ENCODE measurements at regions not wholly inside any gene's neighbourhood (a gene's known extent, or its start where the extent isn't known, plus 50 kb on each side); places are given as distances from the start of the nearest gene placed in this dataset.
A peak's percentile ranks its signal among the peaks of the same experiment; 100 is the strongest.

- peaks cover 2 to 9% (median 7%) of the 10 kb centered on the region in 4 donors for H3K4me1 Mint-ChIP-seq
- H3K36me3 Mint-ChIP-seq, result no peaks in the 10 kb centered on the region
- ATAC-seq (no peak), DNase-seq (no peak)
- POLR2A ChIA-PET, result no interaction called here
- H3K27me3 Mint-ChIP-seq, result peaks cover 0 to 3% (median 0%) of the 10 kb centered on the region in 5 donors
- H3K9me3 Mint-ChIP-seq, result peaks cover 0 to 3% (median 0%) of the 10 kb centered on the region in 9 donors
- no peak overlapping the region for H3K27ac Mint-ChIP-seq
- no peak overlapping the region for H3K4me3 Mint-ChIP-seq
Observed at GRCh38 chr16:74104022-74104421, 192.6 kb upstream of the PSMD7 start.

GRCh38 chr16:74101379-74102137 lies 195.1 kb upstream of the PSMD7 start:
- H3K4me3 Mint-ChIP-seq, result no peak overlapping the region
- ATAC-seq (no peak), DNase-seq (no peak)
- POLR2A ChIA-PET, result no interaction called here
- H3K27me3 Mint-ChIP-seq, result peaks cover 0 to 3% (median 0%) of the 10 kb centered on the region in 5 donors
- H3K4me1 Mint-ChIP-seq, result no peaks in the 10 kb centered on the region
- H3K27ac Mint-ChIP-seq, result no peak overlapping the region
- no peaks in the 10 kb centered on the region for H3K36me3 Mint-ChIP-seq
- H3K9me3 Mint-ChIP-seq, result peaks cover 0 to 3% (median 0%) of the 10 kb centered on the region in 9 donors

- peaks cover 0 to 3% (median 0%) of the 10 kb centered on the region in 5 donors for H3K27me3 Mint-ChIP-seq
- no peak overlapping the region for H3K27ac Mint-ChIP-seq
Observed at GRCh38 chr16:74100395-74101326, 196.0 kb upstream of the PSMD7 start.

GRCh38 chr16:74099530-74099929 lies 197.1 kb upstream of the PSMD7 start:
- Mint-ChIP-seq H3K36me3 (no peaks in the 10 kb centered on the region), H3K27ac (peak overlapping the region in 1 of 10 donors; percentile 38), H3K4me1 (no peaks in the 10 kb centered on the region), H3K4me3 (no peak overlapping the region), H3K27me3 (peaks cover 0 to 4% (median 0%) of the 10 kb centered on the region in 5 donors), H3K9me3 (peaks cover 0 to 3% (median 0%) of the 10 kb centered on the region in 9 donors)
- DNase-seq, result no peak
- ATAC-seq, result no peak
- POLR2A ChIA-PET, result no interaction called here

More at GRCh38 chr16:74100395-74101326, 196.0 kb upstream of the PSMD7 start:
- H3K4me3 Mint-ChIP-seq, result no peak overlapping the region
- no peaks in the 10 kb centered on the region for H3K36me3 Mint-ChIP-seq
- ATAC-seq (no peak), DNase-seq (no peak)
- POLR2A ChIA-PET, result no interaction called here
- H3K9me3 Mint-ChIP-seq, result peaks cover 0 to 3% (median 0%) of the 10 kb centered on the region in 9 donors
- H3K4me1 Mint-ChIP-seq, result no peaks in the 10 kb centered on the region

GRCh38 chr16:74094962-74095361 lies 201.7 kb upstream of the PSMD7 start:
- no peak for DNase-seq
- Mint-ChIP-seq H3K27me3 (peaks cover 0 to 4% (median 0%) of the 10 kb centered on the region in 5 donors), H3K9me3 (peaks cover 0 to 2% (median 0%) of the 10 kb centered on the region in 9 donors), H3K4me1 (no peaks in the 10 kb centered on the region), H3K4me3 (no peak overlapping the region), H3K27ac (no peak overlapping the region), H3K36me3 (no peaks in the 10 kb centered on the region)
- ATAC-seq, result no peak
- POLR2A ChIA-PET, result no interaction called here

GRCh38 chr16:74094514-74094913 lies 202.1 kb upstream of the PSMD7 start:
- H3K27me3 Mint-ChIP-seq, result peaks cover 0 to 4% (median 0%) of the 10 kb centered on the region in 5 donors

GRCh38 chr16:74092336-74092735 lies 204.3 kb upstream of the PSMD7 start:
- Mint-ChIP-seq H3K27ac (no peak overlapping the region), H3K4me1 (no peaks in the 10 kb centered on the region), H3K27me3 (peaks cover 0 to 4% (median 0%) of the 10 kb centered on the region in 5 donors), H3K36me3 (no peaks in the 10 kb centered on the region), H3K9me3 (peaks cover 0 to 2% (median 0%) of the 10 kb centered on the region in 9 donors), H3K4me3 (no peak overlapping the region)
- DNase-seq (no peak), ATAC-seq (no peak)
- POLR2A ChIA-PET, result no interaction called here

More at GRCh38 chr16:74094514-74094913, 202.1 kb upstream of the PSMD7 start:
- no peak for DNase-seq
- Mint-ChIP-seq H3K4me1 (no peaks in the 10 kb centered on the region), H3K9me3 (peaks cover 0 to 2% (median 0%) of the 10 kb centered on the region in 9 donors), H3K27ac (no peak overlapping the region), H3K36me3 (no peaks in the 10 kb centered on the region), H3K4me3 (no peak overlapping the region)
- no peak for ATAC-seq
- POLR2A ChIA-PET, result no interaction called here

- peaks cover 0 to 4% (median 0%) of the 10 kb centered on the region in 5 donors for H3K27me3 Mint-ChIP-seq
- H3K27ac Mint-ChIP-seq, result no peak overlapping the region
- H3K36me3 Mint-ChIP-seq, result no peaks in the 10 kb centered on the region
- peaks cover 0 to 2% (median 0%) of the 10 kb centered on the region in 9 donors for H3K9me3 Mint-ChIP-seq
- ATAC-seq (no peak), DNase-seq (no peak)
- H3K4me3 Mint-ChIP-seq, result no peak overlapping the region
- POLR2A ChIA-PET, result no interaction called here
- no peaks in the 10 kb centered on the region for H3K4me1 Mint-ChIP-seq
Observed at GRCh38 chr16:74090871-74091270, 205.7 kb upstream of the PSMD7 start.

- no peaks in the 10 kb centered on the region for H3K4me1 Mint-ChIP-seq
- H3K9me3 Mint-ChIP-seq, result no peaks in the 10 kb centered on the region
- H3K36me3 Mint-ChIP-seq, result no peaks in the 10 kb centered on the region
- no peak overlapping the region for H3K4me3 Mint-ChIP-seq
- peaks cover 0 to 4% (median 0%) of the 10 kb centered on the region in 5 donors for H3K27me3 Mint-ChIP-seq
- no peak for DNase-seq
- no peak overlapping the region for H3K27ac Mint-ChIP-seq
- no peak for ATAC-seq
- POLR2A ChIA-PET, result no interaction called here
Observed at GRCh38 chr16:74083541-74083940, 213.1 kb upstream of the PSMD7 start.

GRCh38 chr16:74080311-74080710 lies 216.3 kb upstream of the PSMD7 start:
- no peaks in the 10 kb centered on the region for H3K4me1 Mint-ChIP-seq
- POLR2A ChIA-PET, result no interaction called here
- H3K27me3 Mint-ChIP-seq, result peaks cover 0 to 6% (median 3%) of the 10 kb centered on the region in 5 donors
- no peak for DNase-seq
- H3K4me3 Mint-ChIP-seq, result no peak overlapping the region
- peaks cover 3 to 9% (median 8%) of the 10 kb centered on the region in 9 donors for H3K9me3 Mint-ChIP-seq
- no peak overlapping the region for H3K27ac Mint-ChIP-seq
- H3K36me3 Mint-ChIP-seq, result peaks cover 0 to 4% (median 4%) of the 10 kb centered on the region in 3 donors
- ATAC-seq, result no peak

GRCh38 chr16:74079232-74079586 lies 217.4 kb upstream of the PSMD7 start:
- peaks cover 0 to 9% (median 0%) of the 10 kb centered on the region in 5 donors for H3K27me3 Mint-ChIP-seq
- H3K4me1 Mint-ChIP-seq, result no peaks in the 10 kb centered on the region

GRCh38 chr16:74078511-74079231 lies 217.9 kb upstream of the PSMD7 start:
- DNase-seq (no peak), ATAC-seq (no peak)
- POLR2A ChIA-PET, result no interaction called here
- no peaks in the 10 kb centered on the region for H3K4me1 Mint-ChIP-seq
- peaks cover 0 to 9% (median 0%) of the 10 kb centered on the region in 5 donors for H3K27me3 Mint-ChIP-seq
- H3K4me3 Mint-ChIP-seq, result no peak overlapping the region
- H3K36me3 Mint-ChIP-seq, result peaks cover 0 to 10% (median 4%) of the 10 kb centered on the region in 3 donors
- H3K27ac Mint-ChIP-seq, result no peak overlapping the region
- H3K9me3 Mint-ChIP-seq, result peaks cover 3 to 22% (median 12%) of the 10 kb centered on the region in 9 donors

More at GRCh38 chr16:74079232-74079586, 217.4 kb upstream of the PSMD7 start:
- DNase-seq, result no peak
- H3K36me3 Mint-ChIP-seq, result peaks cover 0 to 9% (median 4%) of the 10 kb centered on the region in 3 donors
- no peak overlapping the region for H3K27ac Mint-ChIP-seq
- H3K4me3 Mint-ChIP-seq, result no peak overlapping the region
- no peak for ATAC-seq
- H3K9me3 Mint-ChIP-seq, result peaks cover 3 to 20% (median 12%) of the 10 kb centered on the region in 9 donors
- POLR2A ChIA-PET, result no interaction called here

Measured in naive thymus-derived CD8-positive, alpha-beta T cell (primary cell).